ENCODE measurements at regions not wholly inside any gene's neighbourhood (a gene's known extent, or its start where the extent isn't known, plus 50 kb on each side); places are given as distances from the start of the nearest gene placed in this dataset.

GRCh38 chr9:82369251-82369945 lies 380.8 kb downstream of the SPATA31D1 start:
- H3K9ac ChIP-seq (ENCODE audit: low read length): no peak overlapping the region
- no peak for DNase-seq
- peaks cover 47% of the 10 kb centered on the region for H3K9me3 ChIP-seq (ENCODE audit: low read length)
- H3K27me3 ChIP-seq (ENCODE audit: low read length): no peaks in the 10 kb centered on the region
- no peaks in the 10 kb centered on the region for H3K4me1 ChIP-seq (ENCODE audit: low read length)
- no peak overlapping the region for H2AFZ ChIP-seq (ENCODE audit: low read length)
- H3K36me3 ChIP-seq (ENCODE audit: insufficient read depth, low read length): no peaks in the 10 kb centered on the region
- H3K4me2 ChIP-seq (ENCODE audit: low read depth, low read length, poor library complexity, severe bottlenecking): no peak overlapping the region
- H3K79me2 ChIP-seq (ENCODE audit: low read length): no peaks in the 10 kb centered on the region
- H3K4me3 ChIP-seq (ENCODE audit: low read length): no peak overlapping the region
- H3K9me2 ChIP-seq (replicated peaks; ENCODE audit: insufficient read depth, low read length): no peaks in the 10 kb centered on the region
- no peak overlapping the region for H3K27ac ChIP-seq (ENCODE audit: low read length)
- H4K20me1 ChIP-seq (ENCODE audit: insufficient read depth, low read depth, low read length): no peaks in the 10 kb centered on the region

GRCh38 chr9:82375041-82375440 lies 386.5 kb downstream of the SPATA31D1 start:
- Histone ChIP-seq H3K4me2 (ENCODE audit: low read depth, low read length, poor library complexity, severe bottlenecking) (no peak overlapping the region), H4K20me1 (ENCODE audit: insufficient read depth, low read depth, low read length) (no peaks in the 10 kb centered on the region), H3K4me1 (ENCODE audit: low read length) (no peaks in the 10 kb centered on the region), H3K27me3 (ENCODE audit: low read length) (no peaks in the 10 kb centered on the region), H3K9me2 (replicated peaks; ENCODE audit: insufficient read depth, low read length) (no peaks in the 10 kb centered on the region), H3K36me3 (ENCODE audit: insufficient read depth, low read length) (no peaks in the 10 kb centered on the region), H3K4me3 (ENCODE audit: low read length) (no peak overlapping the region), H3K27ac (ENCODE audit: low read length) (no peak overlapping the region), H2AFZ (ENCODE audit: low read length) (no peak overlapping the region), H3K9me3 (ENCODE audit: low read length) (peaks cover 29% of the 10 kb centered on the region), H3K79me2 (ENCODE audit: low read length) (no peaks in the 10 kb centered on the region), H3K9ac (ENCODE audit: low read length) (no peak overlapping the region)
- DNase-seq: no peak

- no peaks in the 10 kb centered on the region for H4K20me1 ChIP-seq (ENCODE audit: insufficient read depth, low read depth, low read length)
- no peak overlapping the region for H3K9ac ChIP-seq (ENCODE audit: low read length)
- H3K4me3 ChIP-seq (ENCODE audit: low read length): no peak overlapping the region
- no peaks in the 10 kb centered on the region for H3K9me2 ChIP-seq (replicated peaks; ENCODE audit: insufficient read depth, low read length)
- no peaks in the 10 kb centered on the region for H3K79me2 ChIP-seq (ENCODE audit: low read length)
- H3K9me3 ChIP-seq (ENCODE audit: low read length): peaks cover 13% of the 10 kb centered on the region
- no peak overlapping the region for H3K27ac ChIP-seq (ENCODE audit: low read length)
- no peak for DNase-seq
- no peak overlapping the region for H3K4me2 ChIP-seq (ENCODE audit: low read depth, low read length, poor library complexity, severe bottlenecking)
- no peak overlapping the region for H2AFZ ChIP-seq (ENCODE audit: low read length)
- H3K27me3 ChIP-seq (ENCODE audit: low read length): no peaks in the 10 kb centered on the region
- no peaks in the 10 kb centered on the region for H3K4me1 ChIP-seq (ENCODE audit: low read length)
- H3K36me3 ChIP-seq (ENCODE audit: insufficient read depth, low read length): no peaks in the 10 kb centered on the region
Observed at GRCh38 chr9:82376677-82377232, 388.2 kb downstream of the SPATA31D1 start.

- Histone ChIP-seq H3K4me3 (ENCODE audit: low read length) (no peak overlapping the region), H3K36me3 (ENCODE audit: insufficient read depth, low read length) (no peaks in the 10 kb centered on the region), H3K27me3 (ENCODE audit: low read length) (no peaks in the 10 kb centered on the region), H3K79me2 (ENCODE audit: low read length) (no peaks in the 10 kb centered on the region), H3K4me1 (ENCODE audit: low read length) (no peaks in the 10 kb centered on the region), H3K27ac (ENCODE audit: low read length) (no peak overlapping the region), H3K9me2 (replicated peaks; ENCODE audit: insufficient read depth, low read length) (no peaks in the 10 kb centered on the region), H3K4me2 (ENCODE audit: low read depth, low read length, poor library complexity, severe bottlenecking) (no peak overlapping the region), H2AFZ (ENCODE audit: low read length) (no peak overlapping the region), H4K20me1 (ENCODE audit: insufficient read depth, low read depth, low read length) (no peaks in the 10 kb centered on the region), H3K9ac (ENCODE audit: low read length) (no peak overlapping the region), H3K9me3 (ENCODE audit: low read length) (no peaks in the 10 kb centered on the region)
- DNase-seq: no peak
Observed at GRCh38 chr9:82382887-82383616, 394.5 kb downstream of the SPATA31D1 start.

GRCh38 chr9:82385633-82386032 lies 397.1 kb downstream of the SPATA31D1 start:
- H3K36me3 ChIP-seq (ENCODE audit: insufficient read depth, low read length): no peaks in the 10 kb centered on the region
- no peak overlapping the region for H3K4me2 ChIP-seq (ENCODE audit: low read depth, low read length, poor library complexity, severe bottlenecking)
- H3K27ac ChIP-seq (ENCODE audit: low read length): no peak overlapping the region
- no peaks in the 10 kb centered on the region for H3K9me2 ChIP-seq (replicated peaks; ENCODE audit: insufficient read depth, low read length)
- H2AFZ ChIP-seq (ENCODE audit: low read length): no peak overlapping the region
- no peaks in the 10 kb centered on the region for H3K79me2 ChIP-seq (ENCODE audit: low read length)
- H3K27me3 ChIP-seq (ENCODE audit: low read length): no peaks in the 10 kb centered on the region
- no peak overlapping the region for H3K9ac ChIP-seq (ENCODE audit: low read length)
- no peaks in the 10 kb centered on the region for H3K9me3 ChIP-seq (ENCODE audit: low read length)
- no peak overlapping the region for H3K4me3 ChIP-seq (ENCODE audit: low read length)
- no peaks in the 10 kb centered on the region for H4K20me1 ChIP-seq (ENCODE audit: insufficient read depth, low read depth, low read length)
- no peaks in the 10 kb centered on the region for H3K4me1 ChIP-seq (ENCODE audit: low read length)
- DNase-seq: no peak

- Histone ChIP-seq H2AFZ (ENCODE audit: low read length) (no peak overlapping the region), H3K4me1 (ENCODE audit: low read length) (no peaks in the 10 kb centered on the region), H3K79me2 (ENCODE audit: low read length) (no peaks in the 10 kb centered on the region), H3K4me3 (ENCODE audit: low read length) (no peak overlapping the region), H3K27me3 (ENCODE audit: low read length) (no peaks in the 10 kb centered on the region), H3K27ac (ENCODE audit: low read length) (no peak overlapping the region), H3K9me3 (ENCODE audit: low read length) (no peaks in the 10 kb centered on the region), H3K4me2 (ENCODE audit: low read depth, low read length, poor library complexity, severe bottlenecking) (no peak overlapping the region), H3K36me3 (ENCODE audit: insufficient read depth, low read length) (no peaks in the 10 kb centered on the region), H3K9ac (ENCODE audit: low read length) (no peak overlapping the region), H4K20me1 (ENCODE audit: insufficient read depth, low read depth, low read length) (no peaks in the 10 kb centered on the region), H3K9me2 (replicated peaks; ENCODE audit: insufficient read depth, low read length) (no peaks in the 10 kb centered on the region)
- DNase-seq: no peak
Observed at GRCh38 chr9:82397534-82397933, 409.0 kb downstream of the SPATA31D1 start.

GRCh38 chr9:82404196-82404870 lies 415.8 kb downstream of the SPATA31D1 start:
- Histone ChIP-seq H3K36me3 (ENCODE audit: insufficient read depth, low read length) (no peaks in the 10 kb centered on the region), H3K9me2 (replicated peaks; ENCODE audit: insufficient read depth, low read length) (no peaks in the 10 kb centered on the region), H3K4me3 (ENCODE audit: low read length) (no peak overlapping the region), H3K4me2 (ENCODE audit: low read depth, low read length, poor library complexity, severe bottlenecking) (no peak overlapping the region), H3K79me2 (ENCODE audit: low read length) (no peaks in the 10 kb centered on the region), H3K27me3 (ENCODE audit: low read length) (no peaks in the 10 kb centered on the region), H4K20me1 (ENCODE audit: insufficient read depth, low read depth, low read length) (no peaks in the 10 kb centered on the region), H3K27ac (ENCODE audit: low read length) (no peak overlapping the region), H2AFZ (ENCODE audit: low read length) (no peak overlapping the region), H3K4me1 (ENCODE audit: low read length) (no peaks in the 10 kb centered on the region), H3K9me3 (ENCODE audit: low read length) (no peaks in the 10 kb centered on the region), H3K9ac (ENCODE audit: low read length) (no peak overlapping the region)
- DNase-seq: no peak

- Histone ChIP-seq H4K20me1 (ENCODE audit: insufficient read depth, low read depth, low read length) (no peaks in the 10 kb centered on the region), H3K4me2 (ENCODE audit: low read depth, low read length, poor library complexity, severe bottlenecking) (no peak overlapping the region), H3K9ac (ENCODE audit: low read length) (no peak overlapping the region), H3K4me3 (ENCODE audit: low read length) (no peak overlapping the region), H3K4me1 (ENCODE audit: low read length) (no peaks in the 10 kb centered on the region), H3K27me3 (ENCODE audit: low read length) (no peaks in the 10 kb centered on the region), H3K9me3 (ENCODE audit: low read length) (no peaks in the 10 kb centered on the region), H3K79me2 (ENCODE audit: low read length) (no peaks in the 10 kb centered on the region), H3K9me2 (replicated peaks; ENCODE audit: insufficient read depth, low read length) (no peaks in the 10 kb centered on the region), H2AFZ (ENCODE audit: low read length) (no peak overlapping the region), H3K36me3 (ENCODE audit: insufficient read depth, low read length) (no peaks in the 10 kb centered on the region), H3K27ac (ENCODE audit: low read length) (no peak overlapping the region)
- no peak for DNase-seq
Observed at GRCh38 chr9:82404881-82405280, 416.3 kb downstream of the SPATA31D1 start.

All from Karpas-422 (cell line).